K562 (cell line): ENCODE measurements at regions not wholly inside any gene's neighbourhood (a gene's known extent, or its start where the extent isn't known, plus 50 kb on each side); places are given as distances from the start of the nearest gene placed in this dataset.

Experiments used
- ATF1 ChIP-seq, 2 experiments: fragments of 450-650 bp in 1 of 2; IDR thresholded peaks; 2 replicates each; pipeline ENCODE4 v1.6.1; 2016; ENCODE audit warnings: missing compliant biosample characterization in 1 of 2, missing genetic modification characterization in 1 of 2
- CBX2 ChIP-seq: fragments of 200-600 bp; sonication (generic); IDR thresholded peaks from one replicate; pipeline ENCODE4 v1.6.1; 2012; ENCODE audit warnings: mild to moderate bottlenecking, low read length, inconsistent platforms; ENCODE audit not compliant: insufficient read depth, poor library complexity, severe bottlenecking
- CEBPG ChIP-seq, 3 experiments: fragments of 200-800 bp in 1 of 3; sonication (Bioruptor generic) in 1 of 3; sonication (generic) in 1 of 3; formaldehyde crosslinking in 1 of 3; IDR thresholded peaks in 2 of 3; conservative IDR thresholded peaks in 1 of 3; 2 replicates each; pipeline versions ENCODE4 v1.6.1 to v1.8.0; 2016 to 2022; ENCODE audit warnings: missing compliant biosample characterization in 2 of 3, missing genetic modification characterization in 2 of 3, mild to moderate bottlenecking in 1 of 3, missing genetic modification reagents in 1 of 3
- CHD7 ChIP-seq: fragments of 200-600 bp; sonication (generic); IDR thresholded peaks from one replicate; pipeline ENCODE4 v1.6.1; 2012; ENCODE audit warnings: mild to moderate bottlenecking, low read depth, low read length, inconsistent platforms
- CTCF ChIP-seq, 3 experiments: IDR thresholded peaks in 2 of 3; conservative IDR thresholded peaks in 1 of 3; 2 replicates each; pipeline ENCODE4 v1.5.1; 2011 to 2012; ENCODE audit warnings: low read length in 3 of 3, mild to moderate bottlenecking in 3 of 3, control low read depth in 2 of 3, improper control_type of control experiment in 1 of 3, inconsistent platforms in 1 of 3, low read depth in 1 of 3, mixed read lengths in 1 of 3, moderate library complexity in 1 of 3; ENCODE audit not compliant: insufficient read depth in 2 of 3
- GATA2 ChIP-seq: sonication (generic); formaldehyde crosslinking; IDR thresholded peaks from 2 replicates; pipeline ENCODE4 v1.4.0; 2020; ENCODE audit warnings: mild to moderate bottlenecking, missing genetic modification reagents
- TEAD2 ChIP-seq: fragments of 450-650 bp; IDR thresholded peaks from 2 replicates; pipeline ENCODE4 v1.6.1; 2016; ENCODE audit warnings: missing genetic modification characterization, control low read depth, missing compliant biosample characterization
- TEAD4 ChIP-seq, 2 experiments: sonication (generic) in 1 of 2; formaldehyde crosslinking in 1 of 2; IDR thresholded peaks; 2 replicates each; pipeline versions ENCODE4 v1.6.1 to v1.8.0; 2012 to 2022; ENCODE audit warnings: borderline replicate concordance in 1 of 2, inconsistent platforms in 1 of 2, low read length in 1 of 2, mild to moderate bottlenecking in 1 of 2, missing genetic modification reagents in 1 of 2
- ZBTB49 ChIP-seq: sonication (generic); formaldehyde crosslinking; IDR thresholded peaks from 2 replicates; pipeline ENCODE4 v1.8.0; 2022; ENCODE audit warnings: missing genetic modification reagents, mild to moderate bottlenecking, borderline replicate concordance

GRCh38 chr10:25102147-25102822, 72.5 kb upstream of the GPR158 start:
- TF ChIP-seq CBX2 (no peak), TEAD2 (tag) (no peak; the same call in 1 of the 2 replicates), ZBTB49 (CRISPR knock-in tag) (no peak), TEAD4 (IDR thresholded peaks at IDR 0.05; ENCODE audit: low read length) (no peak), TEAD4 (CRISPR knock-in tag; IDR thresholded peaks at IDR 0.05; ENCODE audit: borderline replicate concordance) (no peak), CTCF (IDR thresholded peaks at IDR 0.05 in 2 of 3, conservative IDR thresholded peaks at IDR 0.05 in 1 of 3; ENCODE audit: insufficient read depth in 2 of 3, low read depth in 1 of 3, low read length in 3 of 3) (no peak), ATF1 (CRISPR knock-in tag; IDR thresholded peaks at IDR 0.05) (no peak), ATF1 (tag; IDR thresholded peaks at IDR 0.05) (no peak), GATA2 (CRISPR knock-in tag) (no peak), CEBPG (CRISPR knock-in tag; IDR thresholded peaks at IDR 0.05) (no peak), CEBPG (tag; conservative IDR thresholded peaks at IDR 0.05 in 1 of 2, IDR thresholded peaks at IDR 0.05 in 1 of 2) (no peak), CHD7 (no peak)
